SKM-1 treated with dmso at 0.1 percent for 144 hours (cell line): ENCODE measurements at regions not wholly inside any gene's neighbourhood (a gene's known extent, or its start where the extent isn't known, plus 50 kb on each side); places are given as distances from the start of the nearest gene placed in this dataset.

Experiments used
- DNase-seq: peaks from one replicate; lab custom pipeline; 2025; ENCODE audit not compliant: unreplicated experiment; lab: John Stamatoyannopoulos, UW

DNA sequence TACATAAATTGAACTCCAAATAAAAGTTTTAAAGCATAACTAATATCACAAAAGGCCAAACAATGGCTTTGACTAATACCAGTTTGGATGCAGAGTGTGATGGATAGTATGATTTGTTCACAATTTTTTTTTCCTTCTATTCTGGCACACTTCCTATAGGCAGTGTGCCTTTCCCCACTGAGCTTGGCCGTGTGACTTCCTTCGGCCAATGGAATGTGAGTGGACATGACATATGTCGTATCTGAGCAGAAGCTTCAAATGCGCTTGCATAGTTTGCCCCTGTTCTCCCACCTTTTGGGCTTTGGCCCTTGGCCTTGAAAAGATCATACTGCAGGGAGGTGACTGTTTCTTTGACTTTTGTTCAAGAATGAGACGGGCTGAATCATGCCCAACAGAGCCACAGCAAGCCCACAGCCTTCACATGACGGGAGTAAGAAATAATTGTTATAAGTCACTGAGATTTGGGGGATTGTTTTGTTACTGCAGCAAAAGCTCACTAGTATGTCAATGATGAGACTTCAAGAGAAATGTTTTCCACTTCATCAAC lies 279.9 kb upstream of the NEBL start:
- no peak for DNase-seq

GRCh38 chr10:21175797-21176196 lies 278.7 kb upstream of the NEBL start:
- DNase-seq: no peak

DNA sequence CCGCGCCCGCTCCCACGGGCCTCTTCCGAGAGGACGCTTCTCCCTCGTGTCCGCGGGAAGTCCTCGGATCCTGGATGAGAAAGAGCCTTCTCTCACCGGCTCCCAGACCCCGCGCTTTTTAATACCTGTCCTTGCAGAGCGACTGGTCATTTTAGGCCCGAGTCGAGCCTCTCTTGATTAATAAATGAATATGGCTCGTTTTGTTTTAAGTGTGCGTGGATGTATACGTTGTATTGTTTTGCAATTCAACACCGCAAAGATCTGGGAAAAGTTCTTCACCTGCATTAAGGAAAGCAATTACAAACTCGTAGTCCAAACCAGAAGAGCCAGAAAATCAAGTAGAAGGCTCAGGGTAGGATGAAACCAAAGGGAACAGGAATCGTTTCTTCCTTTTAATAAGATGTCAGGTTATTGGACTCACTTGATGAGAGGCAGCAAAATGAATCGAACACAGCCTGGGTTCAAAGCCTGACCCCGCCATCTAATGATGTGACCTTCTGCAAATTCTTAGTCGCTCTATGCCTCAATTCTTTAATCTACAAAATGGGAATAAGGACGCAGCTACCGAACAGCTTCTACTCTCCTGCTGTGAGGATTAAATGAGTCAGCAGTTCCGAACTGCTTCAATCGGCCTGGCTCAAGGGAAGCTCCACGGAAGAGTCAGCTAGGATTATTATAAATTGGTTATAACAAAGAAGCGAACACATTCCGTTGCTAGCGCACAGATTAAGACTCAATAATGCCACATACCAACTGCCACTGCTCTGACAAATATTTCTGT lies 277.8 kb upstream of the NEBL start:
- DNase-seq: no peak

DNA sequence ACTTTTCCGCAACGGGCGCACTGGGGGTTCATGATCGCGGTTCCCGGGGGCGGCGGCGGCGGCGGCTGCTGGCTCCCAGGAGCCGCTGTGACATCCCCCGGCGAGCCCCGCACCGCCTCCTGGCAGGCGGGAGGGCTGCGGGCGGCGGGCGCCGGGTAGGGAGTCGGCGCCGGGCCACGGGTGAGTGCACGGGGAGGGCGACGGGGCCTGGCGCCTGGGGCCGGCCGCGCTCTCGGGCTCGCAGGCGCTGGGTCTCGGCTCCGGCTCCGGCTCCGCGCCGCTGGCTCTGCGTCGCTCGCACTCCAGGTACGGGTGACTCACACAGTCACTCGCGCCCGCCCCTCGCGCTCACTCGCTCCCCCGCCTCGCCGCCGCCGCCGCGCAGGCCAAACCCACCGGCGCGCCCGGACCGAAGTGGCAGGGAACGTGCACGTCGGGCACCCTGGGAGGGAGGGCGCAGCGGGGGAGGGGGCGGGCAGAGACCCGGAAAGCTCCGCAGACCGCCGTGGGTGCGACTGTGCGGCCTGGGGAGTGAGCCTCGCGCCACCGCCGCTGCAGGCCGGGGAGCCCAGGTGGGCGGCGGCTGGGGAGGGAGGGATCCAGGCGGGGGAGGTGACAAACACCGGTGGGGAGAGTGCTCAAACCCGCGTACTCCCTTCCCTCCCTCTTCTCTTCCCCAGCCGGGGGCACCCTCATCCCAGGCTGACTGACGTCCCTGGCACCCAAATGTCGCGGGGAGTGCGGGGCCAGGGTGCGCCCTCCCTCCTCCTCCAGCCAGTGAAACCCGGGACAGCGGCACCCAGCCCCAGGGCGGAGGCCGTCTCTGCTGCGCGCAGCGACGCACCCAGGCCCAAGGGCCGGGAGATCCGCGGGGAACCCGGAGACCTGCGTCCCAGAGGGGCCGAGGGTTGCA lies 276.9 kb upstream of the NEBL start:
- DNase-seq: no peak

- no peak for DNase-seq
These were observed 276.1 kb upstream of the NEBL start for GRCh38 chr10:21172930-21173801.

DNA sequence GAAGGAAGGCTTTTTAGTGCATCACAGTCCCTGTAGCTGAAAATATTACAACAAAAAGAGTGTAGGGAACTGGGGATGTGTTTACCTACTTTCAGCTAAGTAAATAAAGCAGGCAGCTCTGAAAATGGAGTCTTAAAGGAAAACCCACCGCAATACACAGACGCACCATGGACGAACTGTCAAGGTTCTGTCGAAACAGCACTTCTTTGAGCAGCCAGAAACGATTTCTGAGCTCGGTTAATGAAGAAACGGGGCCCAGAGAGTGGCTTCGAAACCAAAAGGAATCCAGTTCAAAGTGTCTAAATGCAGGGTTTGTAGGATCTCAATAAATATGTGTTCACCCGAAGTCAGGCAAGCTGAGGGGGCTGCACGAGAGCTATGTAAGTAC lies 275.4 kb upstream of the NEBL start:
- DNase-seq: no peak

DNA sequence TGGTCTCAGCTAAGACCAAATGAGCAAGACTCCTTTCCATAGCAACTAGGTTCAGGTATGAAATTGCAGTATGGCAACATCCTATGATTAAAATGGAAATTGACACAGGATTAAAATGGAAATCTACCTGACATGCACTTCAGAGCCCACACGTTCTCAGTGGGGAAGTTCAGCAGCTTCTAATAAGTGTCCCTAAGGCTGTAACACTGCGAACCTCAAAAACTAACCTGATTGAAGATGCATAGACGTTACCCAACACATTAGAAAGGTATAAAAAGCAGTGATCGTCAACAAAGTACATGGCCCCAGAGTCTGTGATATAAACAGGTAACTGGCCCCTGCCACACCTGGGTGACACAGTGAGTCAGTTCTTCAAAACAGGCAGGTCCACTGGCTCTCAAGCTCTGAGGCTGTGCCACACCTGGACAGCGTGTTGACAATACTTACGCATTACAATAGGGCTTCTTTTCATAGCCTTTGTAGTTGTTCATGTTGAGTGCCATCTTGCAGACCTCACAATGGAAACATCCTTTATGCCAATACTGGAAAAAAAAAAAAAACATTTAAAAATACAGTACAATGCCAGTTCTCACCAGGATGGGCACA lies 274.9 kb upstream of the NEBL start:
- DNase-seq: no peak

- DNase-seq: no peak
These were observed 274.3 kb upstream of the NEBL start for GRCh38 chr10:21171197-21171935.

- no peak for DNase-seq
These were observed 273.1 kb upstream of the NEBL start for GRCh38 chr10:21170216-21170615.

GRCh38 chr10:21169271-21169670 lies 272.2 kb upstream of the NEBL start:
- DNase-seq: no peak

GRCh38 chr10:21167288-21168010 lies 270.3 kb upstream of the NEBL start:
- no peak for DNase-seq

- no peak for DNase-seq
These were observed 269.6 kb upstream of the NEBL start for GRCh38 chr10:21166557-21167287.

DNA sequence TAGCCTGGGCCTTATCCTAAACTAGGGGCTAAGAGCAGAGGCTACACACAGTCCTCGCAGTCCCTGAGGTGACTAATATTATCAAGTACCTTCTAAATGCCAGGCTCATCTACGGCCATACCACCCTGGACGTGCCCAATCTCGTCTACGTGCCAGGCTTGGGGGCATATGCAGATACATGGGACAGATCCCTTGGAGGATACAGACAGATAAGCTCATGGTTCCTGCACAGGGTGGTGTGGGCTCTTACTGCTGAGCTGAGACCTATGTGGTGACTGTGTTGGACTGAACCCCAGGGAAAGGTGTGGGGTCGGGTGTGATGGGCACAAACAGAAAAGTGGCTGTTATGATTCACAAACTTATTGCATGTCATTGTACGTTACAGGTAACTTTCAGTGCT lies 268.4 kb upstream of the NEBL start:
- no peak for DNase-seq

- DNase-seq: no peak
These were observed 267.6 kb upstream of the NEBL start for GRCh38 chr10:21164687-21165086.

GRCh38 chr10:21162948-21163347 lies 265.8 kb upstream of the NEBL start:
- DNase-seq: no peak

GRCh38 chr10:21161647-21162046 lies 264.5 kb upstream of the NEBL start:
- DNase-seq: no peak

- no peak for DNase-seq
These were observed 264.0 kb upstream of the NEBL start for GRCh38 chr10:21161090-21161625.

DNA sequence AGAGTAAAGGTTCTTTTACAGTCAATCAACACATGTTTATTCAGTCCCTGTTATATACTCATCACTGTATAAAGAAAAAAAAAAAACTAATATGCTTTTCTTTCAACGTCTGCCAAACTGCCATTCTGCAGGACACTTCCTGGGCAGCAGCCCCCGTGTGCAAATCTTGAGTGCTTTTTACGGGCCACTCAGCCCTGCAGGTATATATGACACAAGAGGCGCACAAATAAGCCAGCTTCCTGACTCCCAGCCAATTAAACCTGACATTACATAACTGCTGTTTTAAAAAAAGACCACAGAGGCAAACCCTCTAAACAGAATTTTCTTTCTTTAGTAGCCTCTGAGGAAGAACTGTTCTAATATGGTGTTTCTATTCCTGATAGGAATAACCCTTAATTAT lies 263.0 kb upstream of the NEBL start:
- DNase-seq: no peak
